ENCODE measurements at regions not wholly inside any gene's neighbourhood (a gene's known extent, or its start where the extent isn't known, plus 50 kb on each side); places are given as distances from the start of the nearest gene placed in this dataset.

DNA sequence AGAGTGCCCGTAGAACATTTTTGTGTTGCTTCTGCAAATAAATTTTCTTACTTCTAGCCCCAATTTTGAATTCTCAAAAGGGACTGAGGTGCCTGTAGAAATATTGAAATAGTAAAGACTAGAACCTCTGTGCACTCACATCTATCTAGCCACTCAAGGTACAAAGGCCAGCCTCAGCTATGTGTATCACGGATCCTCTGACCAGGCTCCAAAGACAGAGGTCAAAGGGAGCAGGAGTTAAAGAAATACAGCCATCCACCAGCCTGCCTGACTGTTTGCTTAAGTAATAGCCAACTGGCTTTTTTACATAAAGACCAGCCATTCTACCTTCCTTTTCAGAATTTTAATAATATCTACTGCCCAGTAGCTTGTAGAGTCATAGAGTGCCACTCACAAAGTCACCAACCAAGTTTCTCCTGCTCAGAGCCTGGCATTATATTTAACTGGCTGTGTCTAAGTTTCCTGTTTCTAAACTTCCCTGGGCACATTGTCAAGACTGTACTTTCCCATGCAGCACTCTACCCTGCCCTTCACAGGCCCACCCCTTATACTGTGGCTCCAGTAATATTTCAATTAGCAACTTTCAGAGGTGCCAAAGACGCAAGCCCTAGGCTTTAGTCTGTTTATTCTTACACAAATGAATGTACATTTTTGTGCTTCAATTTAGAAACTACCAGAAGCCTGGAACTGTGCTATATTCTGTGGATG, 338.3 kb upstream of the NT5C1B start:
- in situ Hi-C loops (cut with HindIII; ENCODE audit: low sequenced_read_pairs) = no loop called here
- no peak for DNase-seq (ENCODE audit: low read depth)
- H3K4me3 ChIP-seq (ENCODE audit: low read depth, low read length) = no peak overlapping the region
- TF ChIP-seq, protein P1, sequence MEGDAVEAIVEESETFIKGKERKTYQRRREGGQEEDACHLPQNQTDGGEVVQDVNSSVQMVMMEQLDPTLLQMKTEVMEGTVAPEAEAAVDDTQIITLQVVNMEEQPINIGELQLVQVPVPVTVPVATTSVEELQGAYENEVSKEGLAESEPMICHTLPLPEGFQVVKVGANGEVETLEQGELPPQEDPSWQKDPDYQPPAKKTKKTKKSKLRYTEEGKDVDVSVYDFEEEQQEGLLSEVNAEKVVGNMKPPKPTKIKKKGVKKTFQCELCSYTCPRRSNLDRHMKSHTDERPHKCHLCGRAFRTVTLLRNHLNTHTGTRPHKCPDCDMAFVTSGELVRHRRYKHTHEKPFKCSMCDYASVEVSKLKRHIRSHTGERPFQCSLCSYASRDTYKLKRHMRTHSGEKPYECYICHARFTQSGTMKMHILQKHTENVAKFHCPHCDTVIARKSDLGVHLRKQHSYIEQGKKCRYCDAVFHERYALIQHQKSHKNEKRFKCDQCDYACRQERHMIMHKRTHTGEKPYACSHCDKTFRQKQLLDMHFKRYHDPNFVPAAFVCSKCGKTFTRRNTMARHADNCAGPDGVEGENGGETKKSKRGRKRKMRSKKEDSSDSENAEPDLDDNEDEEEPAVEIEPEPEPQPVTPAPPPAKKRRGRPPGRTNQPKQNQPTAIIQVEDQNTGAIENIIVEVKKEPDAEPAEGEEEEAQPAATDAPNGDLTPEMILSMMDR (IDR thresholded peaks at IDR 0.05; ENCODE audit: low read depth, low read length, missing control alignments) = no peak

DNA sequence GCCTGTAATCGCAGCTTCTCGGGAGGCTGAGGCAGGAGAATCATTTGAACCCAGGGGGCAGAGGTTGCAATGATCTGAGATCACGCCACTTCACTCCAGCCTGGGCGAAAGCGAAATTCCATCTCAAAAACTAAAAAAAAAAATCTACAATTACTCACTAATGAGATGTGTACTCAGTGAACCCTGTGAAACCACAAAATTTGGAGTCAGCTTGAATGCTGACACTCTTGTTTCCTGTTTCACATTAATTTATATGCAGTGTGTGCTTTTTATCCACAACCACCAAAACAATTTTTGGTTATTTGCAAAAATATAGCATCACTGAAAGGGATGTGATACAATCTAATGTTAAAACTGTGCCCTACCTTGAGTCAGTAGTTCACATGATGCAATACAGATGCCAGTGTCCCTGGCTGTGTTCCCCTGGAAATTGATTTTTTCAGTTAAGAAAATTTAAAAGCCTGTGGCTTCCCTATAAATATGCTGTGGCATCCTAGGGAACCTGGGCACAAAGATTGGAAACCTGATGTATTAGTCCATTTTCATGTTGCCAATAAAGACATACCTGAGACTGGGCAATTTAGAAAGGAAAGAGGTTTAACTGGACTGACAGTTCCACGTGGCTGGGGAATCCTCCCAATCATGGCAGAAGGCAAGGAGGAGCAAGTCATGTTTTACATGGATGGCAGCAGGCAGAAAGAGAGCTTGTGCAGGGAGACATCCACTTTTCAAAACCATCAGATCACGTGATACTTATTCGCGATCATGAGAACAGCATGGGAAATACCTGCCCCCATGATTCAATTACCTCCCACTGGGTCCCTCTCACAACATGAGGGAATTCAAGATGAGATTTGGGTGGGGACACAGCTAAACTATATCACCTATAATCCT, 337.5 kb upstream of the NT5C1B start:
- no peak overlapping the region for H3K4me3 ChIP-seq (ENCODE audit: low read depth, low read length)
- in situ Hi-C loops (cut with HindIII; ENCODE audit: low sequenced_read_pairs) = no loop called here
- TF ChIP-seq, protein P1 (IDR thresholded peaks at IDR 0.05; ENCODE audit: low read depth, low read length, missing control alignments) = no peak
- peak; percentile 38 for DNase-seq (ENCODE audit: low read depth)

DNA sequence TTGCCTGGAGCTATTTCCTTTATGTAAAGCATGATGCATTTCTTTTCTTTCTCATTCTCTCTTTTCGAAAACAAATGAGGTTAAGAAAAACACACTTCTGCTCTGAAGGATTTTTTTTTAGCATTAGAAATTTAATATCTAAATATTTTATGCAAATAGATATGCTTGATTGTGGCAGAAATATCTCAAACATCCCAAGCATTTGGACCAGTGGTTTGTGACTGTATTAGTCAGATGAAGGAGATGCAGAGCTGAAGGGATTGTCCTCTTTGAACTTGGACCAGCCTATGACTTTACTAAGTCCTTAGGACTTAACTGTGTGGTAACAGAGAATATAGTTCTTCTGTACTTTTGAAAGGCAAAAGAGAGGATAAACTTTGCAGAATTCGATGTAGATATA, 335.9 kb upstream of the NT5C1B start:
- TF ChIP-seq, protein P1 (IDR thresholded peaks at IDR 0.05; ENCODE audit: low read depth, low read length, missing control alignments) = no peak
- in situ Hi-C loops (cut with HindIII; ENCODE audit: low sequenced_read_pairs) = no loop called here
- peak; percentile 78 for DNase-seq (ENCODE audit: low read depth)
- no peak overlapping the region for H3K4me3 ChIP-seq (ENCODE audit: low read depth, low read length)

DNA sequence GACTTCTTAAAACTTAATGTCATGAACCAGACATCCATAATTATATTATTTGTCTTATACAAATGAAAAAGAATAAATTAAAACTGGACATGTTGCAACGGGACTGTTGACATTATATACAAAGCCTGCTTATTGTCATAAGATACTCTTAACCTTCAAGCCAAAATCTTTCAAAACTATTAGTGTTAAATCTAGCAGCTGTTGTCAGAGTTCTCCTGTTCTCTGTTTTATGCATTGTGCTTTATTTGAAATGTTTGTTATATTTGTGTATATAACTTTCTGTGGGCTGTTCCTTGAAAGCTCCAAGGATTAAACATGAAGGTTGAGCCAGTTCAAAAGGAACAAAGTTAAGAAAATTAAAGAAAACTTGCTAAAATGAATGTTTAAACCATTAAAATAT, 335.5 kb upstream of the NT5C1B start:
- DNase-seq (ENCODE audit: low read depth) = no peak
- no peak overlapping the region for H3K4me3 ChIP-seq (ENCODE audit: low read depth, low read length)
- TF ChIP-seq, protein P1 (IDR thresholded peaks at IDR 0.05; ENCODE audit: low read depth, low read length, missing control alignments) = no peak
- in situ Hi-C loops (cut with HindIII; ENCODE audit: low sequenced_read_pairs) = no loop called here

DNA sequence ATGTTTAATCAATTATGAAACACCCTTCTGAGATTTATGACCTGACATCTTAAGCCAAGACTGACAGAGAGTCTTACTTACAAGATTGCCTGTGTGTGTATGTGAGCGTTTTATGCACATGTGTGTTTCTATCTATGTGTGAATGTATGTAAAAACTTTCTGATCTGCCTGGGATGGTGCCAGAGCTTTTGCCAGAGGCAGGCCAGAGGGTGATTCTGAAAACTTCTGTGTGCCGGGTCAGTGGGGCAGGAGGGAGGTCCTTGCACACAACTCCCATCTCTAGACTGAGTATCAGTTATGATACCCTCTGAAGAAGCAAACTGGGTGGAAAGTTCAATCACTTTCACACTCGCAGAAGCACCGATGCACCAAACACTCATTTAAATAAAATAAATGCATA, 335.0 kb upstream of the NT5C1B start:
- TF ChIP-seq, protein P1 (IDR thresholded peaks at IDR 0.05; ENCODE audit: low read depth, low read length, missing control alignments) = no peak
- DNase-seq (ENCODE audit: low read depth) = no peak
- in situ Hi-C loops (cut with HindIII; ENCODE audit: low sequenced_read_pairs) = no loop called here
- H3K4me3 ChIP-seq (ENCODE audit: low read depth, low read length) = no peak overlapping the region

DNA sequence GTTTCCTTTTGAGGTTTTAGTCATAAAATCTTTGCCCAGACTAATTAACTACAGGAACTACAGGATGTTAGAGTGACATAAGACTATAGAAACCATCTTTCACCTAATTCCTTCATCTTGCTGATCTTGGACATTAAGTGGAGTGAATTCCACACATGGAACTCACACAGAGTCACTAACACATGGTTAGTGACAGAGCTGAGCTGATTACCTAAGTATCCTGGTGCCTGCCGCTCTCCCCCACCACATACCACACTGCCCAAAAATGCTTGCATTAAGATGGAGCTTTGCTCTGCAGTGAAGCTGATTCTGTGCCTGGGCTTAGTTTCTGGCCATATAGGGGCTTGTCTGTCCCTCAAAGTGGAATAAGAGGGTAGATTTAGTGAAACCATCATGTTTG, 332.9 kb upstream of the NT5C1B start:
- in situ Hi-C loops (cut with HindIII; ENCODE audit: low sequenced_read_pairs) = no loop called here
- H3K4me3 ChIP-seq (ENCODE audit: low read depth, low read length) = no peak overlapping the region
- DNase-seq (ENCODE audit: low read depth) = no peak
- TF ChIP-seq, protein P1 (IDR thresholded peaks at IDR 0.05; ENCODE audit: low read depth, low read length, missing control alignments) = no peak

Data from astrocyte of the cerebellum (primary cell).